Fibroblast of mammary gland (primary cell): ENCODE measurements at regions not wholly inside any gene's neighbourhood (a gene's known extent, or its start where the extent isn't known, plus 50 kb on each side); places are given as distances from the start of the nearest gene placed in this dataset.

ENCODE experiments used
- DNase-seq: peaks from one replicate; pipeline ENCODE4 v3.0.0-alpha.2; 2010; ENCODE audit warnings: low read depth
- H3K4me3 ChIP-seq: 2 replicates; pipeline ENCODE4 v1.5.1; 2011; ENCODE audit warnings: low read depth, mild to moderate bottlenecking, low read length, moderate library complexity; ENCODE audit not compliant: control insufficient read depth
- TF ChIP-seq, protein P1 (sequence below): conservative IDR thresholded peaks from 2 replicates; pipeline ENCODE4 v1.5.1; 2011; ENCODE audit warnings: low read depth, low read length, inconsistent platforms; ENCODE audit not compliant: control insufficient read depth, insufficient read depth

DNA sequence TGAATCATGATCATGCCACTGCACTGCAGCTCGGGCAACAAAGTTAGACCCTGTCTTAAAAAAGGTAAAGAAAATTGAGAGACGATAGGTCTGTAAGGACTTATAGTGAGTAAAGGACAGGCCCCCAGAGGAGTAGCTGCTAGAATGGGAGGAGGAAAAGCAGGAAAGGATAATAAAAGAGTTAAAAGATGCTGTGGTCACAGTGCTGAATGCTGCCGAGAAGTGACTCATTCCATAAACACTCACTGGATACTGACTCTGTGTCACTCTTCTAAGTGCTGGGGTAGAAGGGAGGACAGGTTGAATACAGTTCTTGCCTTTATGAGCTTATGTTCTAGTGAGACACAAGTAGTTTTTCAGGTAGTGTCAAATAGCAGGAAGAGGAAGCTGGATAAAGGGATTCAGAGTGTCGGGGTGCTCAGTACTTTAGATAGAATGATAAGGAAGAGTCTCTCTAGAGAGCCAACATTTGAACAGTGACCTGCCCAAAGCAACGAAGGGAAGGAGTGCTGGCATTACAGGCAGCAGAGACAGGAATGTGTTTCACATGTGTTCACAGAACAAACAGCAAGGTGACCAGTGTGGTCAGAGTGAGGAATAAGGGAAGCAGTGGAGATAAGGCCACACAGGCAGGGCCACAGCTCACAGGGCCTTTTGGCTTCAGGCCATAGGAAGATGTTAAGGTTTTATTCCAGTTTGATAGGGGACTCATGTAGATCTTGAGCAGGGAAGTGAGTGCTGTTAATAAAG lies 1240.5 kb downstream of the UQCRFS1 start:
- DNase-seq = peak; percentile 35
- TF ChIP-seq, protein P1, sequence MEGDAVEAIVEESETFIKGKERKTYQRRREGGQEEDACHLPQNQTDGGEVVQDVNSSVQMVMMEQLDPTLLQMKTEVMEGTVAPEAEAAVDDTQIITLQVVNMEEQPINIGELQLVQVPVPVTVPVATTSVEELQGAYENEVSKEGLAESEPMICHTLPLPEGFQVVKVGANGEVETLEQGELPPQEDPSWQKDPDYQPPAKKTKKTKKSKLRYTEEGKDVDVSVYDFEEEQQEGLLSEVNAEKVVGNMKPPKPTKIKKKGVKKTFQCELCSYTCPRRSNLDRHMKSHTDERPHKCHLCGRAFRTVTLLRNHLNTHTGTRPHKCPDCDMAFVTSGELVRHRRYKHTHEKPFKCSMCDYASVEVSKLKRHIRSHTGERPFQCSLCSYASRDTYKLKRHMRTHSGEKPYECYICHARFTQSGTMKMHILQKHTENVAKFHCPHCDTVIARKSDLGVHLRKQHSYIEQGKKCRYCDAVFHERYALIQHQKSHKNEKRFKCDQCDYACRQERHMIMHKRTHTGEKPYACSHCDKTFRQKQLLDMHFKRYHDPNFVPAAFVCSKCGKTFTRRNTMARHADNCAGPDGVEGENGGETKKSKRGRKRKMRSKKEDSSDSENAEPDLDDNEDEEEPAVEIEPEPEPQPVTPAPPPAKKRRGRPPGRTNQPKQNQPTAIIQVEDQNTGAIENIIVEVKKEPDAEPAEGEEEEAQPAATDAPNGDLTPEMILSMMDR = no peak

DNA sequence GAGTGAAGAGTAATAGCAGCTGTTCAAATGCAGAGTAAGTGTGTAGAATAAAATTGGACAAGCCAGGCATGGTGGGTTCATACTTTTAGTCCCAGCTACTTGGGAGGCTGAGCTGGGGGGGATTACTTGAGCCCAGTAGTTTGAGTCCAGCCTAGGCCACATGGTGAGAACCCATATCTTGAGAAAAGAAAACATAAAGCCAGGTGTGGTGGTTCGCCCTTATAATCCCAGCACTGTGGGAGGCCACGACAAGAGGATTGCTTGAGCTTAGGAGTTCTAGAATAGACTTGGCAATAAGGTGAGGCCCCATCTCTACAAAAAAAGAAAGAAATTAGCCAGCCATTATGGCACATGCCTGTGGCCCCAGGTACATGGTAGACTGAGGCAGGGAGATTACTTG lies 1241.1 kb downstream of the UQCRFS1 start:
- TF ChIP-seq, protein P1 = no peak
- H3K4me3 ChIP-seq = no peak overlapping the region
- no peak for DNase-seq

More for the DNA sequence above, 1240.5 kb downstream of the UQCRFS1 start:
- no peak overlapping the region for H3K4me3 ChIP-seq

DNA sequence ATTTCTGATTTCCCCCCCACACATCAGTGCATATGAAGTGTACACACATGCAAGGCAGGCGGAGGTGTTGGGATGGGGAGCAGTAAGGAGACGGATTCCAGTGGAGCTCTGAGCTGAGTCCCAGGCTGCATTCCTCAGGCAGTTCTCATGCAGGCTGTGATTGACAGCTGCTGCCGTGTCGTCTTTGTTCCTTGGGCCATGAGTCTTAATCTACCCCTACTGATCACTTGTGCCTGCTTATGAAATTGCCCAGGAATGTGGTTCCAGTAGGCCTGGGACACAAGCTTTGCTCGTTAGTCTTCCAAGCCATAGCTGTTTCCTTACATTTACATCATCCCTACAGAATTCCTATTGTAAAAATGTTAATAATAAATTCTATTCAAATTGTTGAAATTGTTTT lies 1241.9 kb downstream of the UQCRFS1 start:
- TF ChIP-seq, protein P1 = no peak
- no peak for DNase-seq
- no peak overlapping the region for H3K4me3 ChIP-seq

DNA sequence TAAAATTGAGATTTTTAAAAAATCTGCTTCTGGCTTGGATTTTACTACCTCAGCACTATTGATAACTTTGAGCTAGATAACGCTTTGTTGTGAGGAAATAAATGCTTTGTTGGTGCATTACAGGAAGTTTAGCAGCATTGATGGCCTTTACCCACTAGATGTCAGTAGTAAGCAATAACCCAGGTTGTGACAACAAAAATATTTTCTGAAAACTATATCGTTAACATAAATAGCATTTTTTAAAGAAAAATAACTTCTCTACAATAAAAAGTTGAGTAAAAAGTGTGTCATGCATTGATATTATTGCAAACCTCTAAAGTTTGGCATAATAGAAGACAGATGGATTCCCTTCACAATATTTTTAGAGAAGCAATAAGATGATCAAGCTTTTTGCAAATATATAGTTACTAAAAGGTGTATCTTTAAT lies 1246.5 kb downstream of the UQCRFS1 start:
- TF ChIP-seq, protein P1 = peak; percentile 76
- H3K4me3 ChIP-seq = no peak overlapping the region
- peak; percentile 27 for DNase-seq

DNA sequence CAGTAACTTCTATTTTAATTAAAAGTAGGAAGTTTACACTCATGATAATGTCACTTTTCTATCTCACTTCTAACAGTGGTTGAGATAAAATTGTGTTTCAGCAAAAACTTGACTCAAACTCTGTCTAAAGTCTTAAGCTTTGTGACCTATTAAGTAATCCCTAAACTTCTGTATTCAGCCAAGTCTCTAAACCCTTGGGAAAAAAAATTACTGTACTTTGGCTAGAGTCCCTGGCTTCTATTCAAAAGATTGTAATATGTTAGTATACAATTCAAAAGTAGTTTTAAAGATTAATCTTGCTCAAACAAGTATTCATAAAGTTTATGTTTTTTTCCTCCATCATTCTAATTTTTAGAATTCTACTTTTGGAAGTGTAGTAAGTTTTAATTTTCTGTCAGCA lies 1248.8 kb downstream of the UQCRFS1 start:
- TF ChIP-seq, protein P1 = no peak
- H3K4me3 ChIP-seq = no peak overlapping the region
- DNase-seq = peak; percentile 5

DNA sequence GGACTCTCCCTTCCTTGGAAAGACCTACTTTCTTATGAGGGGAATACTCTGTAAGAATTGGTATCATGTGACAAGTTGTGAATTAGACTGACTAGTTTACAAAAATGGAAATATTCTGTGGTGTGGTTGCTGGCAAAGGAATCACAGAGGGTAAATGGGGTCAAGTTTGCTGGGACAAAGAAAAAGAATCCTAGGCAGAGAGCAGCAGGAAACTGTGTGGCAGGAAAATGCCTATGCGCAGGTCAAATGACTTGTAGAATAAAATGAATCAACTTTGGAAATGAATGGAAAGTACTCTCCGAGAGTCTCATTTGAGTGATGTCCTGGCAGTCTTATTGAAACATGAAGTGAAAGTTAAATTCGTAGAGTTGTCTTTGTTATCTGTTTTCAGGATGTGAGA lies 1250.7 kb downstream of the UQCRFS1 start:
- H3K4me3 ChIP-seq = no peak overlapping the region
- peak; percentile 2 for DNase-seq
- TF ChIP-seq, protein P1 = no peak
